MCF 10A (cell line): ENCODE measurements at regions not wholly inside any gene's neighbourhood (a gene's known extent, or its start where the extent isn't known, plus 50 kb on each side); places are given as distances from the start of the nearest gene placed in this dataset.

Experiments used
- BruUV-seq: library from RNA; stranded (reverse); fragments of 400-500 nt; replicated peaks from 2 replicates; lab custom pipeline; 2021; lab: Mats Ljungman, UMichigan
- CTCF ChIA-PET: fragments of 300-600 bp; sonication (Branson Sonifier 250); formaldehyde crosslinking; extraction: SDS; loops from one replicate; lab custom pipeline; 2021; ENCODE audit warnings: antibody characterized with exemption, inconsistent platforms; lab: Yijun Ruan, JAX
- POLR2A ChIA-PET: fragments of 300-600, 350-650 bp; sonication (Branson Sonifier 250); formaldehyde crosslinking; extraction: SDS; loops from one replicate; lab custom pipeline; 2020; ENCODE audit warnings: antibody characterized with exemption, inconsistent platforms; lab: Yijun Ruan, JAX
- DNase-seq: peaks from one replicate; pipeline ENCODE4 v3.0.0-alpha.2; 2018; ENCODE audit not compliant: unreplicated experiment
- H3K27ac Mint-ChIP-seq: one replicate; pipeline ENCODE4 v1.8.0; 2022; ENCODE audit warnings: mild to moderate bottlenecking, low read depth, mixed read lengths; ENCODE audit not compliant: unreplicated experiment
- H3K27me3 Mint-ChIP-seq: one replicate; pipeline ENCODE4 v1.8.0; 2022; ENCODE audit warnings: mixed read lengths; ENCODE audit not compliant: insufficient read depth, unreplicated experiment
- H3K36me3 Mint-ChIP-seq: one replicate; pipeline ENCODE4 v1.8.0; 2022; ENCODE audit warnings: mild to moderate bottlenecking, moderate library complexity, mixed read lengths; ENCODE audit not compliant: insufficient read depth, unreplicated experiment
- H3K4me1 Mint-ChIP-seq: one replicate; pipeline ENCODE4 v1.8.0; 2022; ENCODE audit warnings: mixed read lengths; ENCODE audit not compliant: insufficient read depth, unreplicated experiment
- H3K4me3 Mint-ChIP-seq: one replicate; pipeline ENCODE4 v1.8.0; 2022; ENCODE audit warnings: mild to moderate bottlenecking, moderate library complexity, mixed read lengths; ENCODE audit not compliant: unreplicated experiment
- H3K9me3 Mint-ChIP-seq: one replicate; pipeline ENCODE4 v1.8.0; 2022; ENCODE audit warnings: mixed read lengths; ENCODE audit not compliant: unreplicated experiment
- CTCF ChIP-seq: fragments of 200-600 bp; IDR thresholded peaks from one replicate; pipeline ENCODE4 v1.8.0; 2022; ENCODE audit warnings: antibody characterized with exemption, mild to moderate bottlenecking; ENCODE audit not compliant: unreplicated experiment
- intact Hi-C: fragments of 100-400 bp; cut with micrococcal nuclease; formaldehyde crosslinking; loops from 2 replicates; pipeline ENCODE4 v1.14.1; 2022

- TF ChIP-seq CTCF = no peak
- intact Hi-C loops = no loop called here
- POLR2A ChIA-PET = interaction anchor here (0.5 to 1.1 kb wide), 2 partner anchors 11 to 485 kb away, joined by 4 read pairs; no protein-coding TSS in a partner anchor
- no TSS peak for BruUV-seq
- H3K9me3 Mint-ChIP-seq = no peaks in the 10 kb centered on the region
- H3K4me3 Mint-ChIP-seq = no peak overlapping the region
- CTCF ChIA-PET = no interaction called here
- no peaks in the 10 kb centered on the region for H3K27me3 Mint-ChIP-seq
- no peaks in the 10 kb centered on the region for H3K36me3 Mint-ChIP-seq
- DNase-seq = no peak
- H3K27ac Mint-ChIP-seq = no peak overlapping the region
- no peaks in the 10 kb centered on the region for H3K4me1 Mint-ChIP-seq
Observed at GRCh38 chr15:47312161-47312560, 405.1 kb upstream of the SEMA6D start.

GRCh38 chr15:47326410-47327333, 390.6 kb upstream of the SEMA6D start:
- Mint-ChIP-seq H3K4me1 (peaks cover 4% of the 10 kb centered on the region), H3K36me3 (no peaks in the 10 kb centered on the region), H3K27me3 (no peaks in the 10 kb centered on the region), H3K27ac (no peak overlapping the region), H3K9me3 (no peaks in the 10 kb centered on the region), H3K4me3 (no peak overlapping the region)
- no TSS peak for BruUV-seq
- intact Hi-C loops = no loop called here
- no peak for DNase-seq
- no peak for TF ChIP-seq CTCF
- CTCF ChIA-PET = interaction anchor here (0.6 to 0.7 kb wide), 2 partner anchors 225 to 424 kb away, joined by 3 read pairs; no protein-coding TSS in a partner anchor
- POLR2A ChIA-PET = no interaction called here

- Mint-ChIP-seq H3K4me1 (peaks cover 14% of the 10 kb centered on the region), H3K27me3 (no peaks in the 10 kb centered on the region), H3K27ac (peak overlapping the region; percentile 94), H3K4me3 (peak overlapping the region; percentile 37), H3K36me3 (no peaks in the 10 kb centered on the region), H3K9me3 (no peaks in the 10 kb centered on the region)
- BruUV-seq = no TSS peak
- ChIA-PET POLR2A (interaction anchor here (0.6 to 2.0 kb wide), 17 partner anchors 9 to 1476 kb away, joined by 3 to 8 read pairs (median 3); no protein-coding TSS in a partner anchor), CTCF (no interaction called here)
- DNase-seq = peak; percentile 31
- intact Hi-C loops = no loop called here
- no peak for TF ChIP-seq CTCF
Observed at GRCh38 chr15:47331829-47332393, 385.4 kb upstream of the SEMA6D start.

GRCh38 chr15:47332481-47332880, 384.8 kb upstream of the SEMA6D start:
- BruUV-seq = no TSS peak
- ChIA-PET POLR2A (interaction anchor here (0.6 to 2.0 kb wide), 13 partner anchors 8 to 1477 kb away, joined by 3 to 8 read pairs (median 4); no protein-coding TSS in a partner anchor), CTCF (interaction anchor here (0.6 kb wide), 1 partner anchor 488 kb away, joined by 3 read pairs; no protein-coding TSS in a partner anchor)
- Mint-ChIP-seq H3K27ac (peak overlapping the region; percentile 94), H3K4me3 (peak overlapping the region; percentile 37), H3K9me3 (no peaks in the 10 kb centered on the region), H3K36me3 (no peaks in the 10 kb centered on the region), H3K4me1 (peaks cover 14% of the 10 kb centered on the region), H3K27me3 (no peaks in the 10 kb centered on the region)
- DNase-seq = no peak
- no peak for TF ChIP-seq CTCF
- intact Hi-C loops = no loop called here
